ENCODE measurements at regions not wholly inside any gene's neighbourhood (a gene's known extent, or its start where the extent isn't known, plus 50 kb on each side); places are given as distances from the start of the nearest gene placed in this dataset.
"Not testable (repeated sequence)": the region's sequence is repeated elsewhere in the genome, so short reads cannot be mapped to it uniquely, and the experiment has no call there.

GRCh38 chr1:91597215-91597614 lies 96.6 kb downstream of the CDC7 start:
- H3K4me3 Mint-ChIP-seq: no peak overlapping the region

DNA sequence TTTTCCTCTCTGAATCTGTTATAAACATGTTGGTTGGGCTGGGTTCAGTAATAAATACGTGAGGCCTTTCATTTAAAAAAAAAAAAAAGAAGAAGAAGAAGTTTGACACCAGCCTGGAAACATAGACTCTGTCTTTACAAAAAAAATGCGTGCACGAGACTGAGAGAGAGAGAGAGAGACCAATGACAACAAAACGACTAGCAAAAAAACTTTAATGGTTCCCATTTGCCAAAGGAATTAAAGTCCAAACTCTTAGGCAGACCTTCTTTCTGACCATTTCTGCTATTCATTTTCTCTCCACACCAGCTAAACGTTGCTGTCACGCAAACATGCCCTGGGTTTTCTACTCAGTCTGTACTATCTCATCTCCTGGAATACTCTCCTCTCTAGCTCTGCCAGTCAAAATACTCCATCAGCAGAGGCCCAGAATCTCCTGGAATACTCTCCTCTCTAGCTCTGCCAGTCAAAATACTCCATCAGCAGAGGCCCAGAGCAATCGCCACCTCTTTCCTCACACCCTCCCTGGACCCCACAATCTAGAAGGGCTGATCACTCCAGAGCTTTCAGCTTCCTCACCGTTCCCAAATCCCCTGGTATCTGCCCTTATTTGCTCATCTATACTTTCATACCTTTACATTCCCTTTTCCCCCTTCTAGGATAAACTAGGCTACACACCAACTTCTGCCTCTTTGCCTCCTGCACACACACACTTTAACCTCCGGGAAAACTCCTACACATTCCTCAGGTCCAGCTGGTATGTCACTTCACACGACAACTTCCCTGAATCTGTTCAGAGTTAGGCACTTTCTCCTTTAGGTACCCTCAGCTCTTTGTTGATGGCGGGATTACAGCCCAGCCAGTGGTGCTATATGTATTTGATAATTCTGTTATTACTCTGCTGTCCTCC lies 100.0 kb downstream of the CDC7 start:
- Mint-ChIP-seq H3K36me3 (no peaks in the 10 kb centered on the region), H3K4me1 (peaks cover 10% of the 10 kb centered on the region), H3K9me3 (no peaks in the 10 kb centered on the region), H3K27me3 (no peaks in the 10 kb centered on the region), H3K4me3 (no peak overlapping the region), H3K27ac (no peak overlapping the region)
- DNase-seq: no peak

More at GRCh38 chr1:91597215-91597614, 96.6 kb downstream of the CDC7 start:
- peaks cover 7% of the 10 kb centered on the region for H3K27me3 Mint-ChIP-seq
- DNase-seq: no peak
- H3K36me3 Mint-ChIP-seq: no peaks in the 10 kb centered on the region
- peaks cover 11% of the 10 kb centered on the region for H3K4me1 Mint-ChIP-seq
- H3K9me3 Mint-ChIP-seq: no peaks in the 10 kb centered on the region
- H3K27ac Mint-ChIP-seq: no peak overlapping the region

DNA sequence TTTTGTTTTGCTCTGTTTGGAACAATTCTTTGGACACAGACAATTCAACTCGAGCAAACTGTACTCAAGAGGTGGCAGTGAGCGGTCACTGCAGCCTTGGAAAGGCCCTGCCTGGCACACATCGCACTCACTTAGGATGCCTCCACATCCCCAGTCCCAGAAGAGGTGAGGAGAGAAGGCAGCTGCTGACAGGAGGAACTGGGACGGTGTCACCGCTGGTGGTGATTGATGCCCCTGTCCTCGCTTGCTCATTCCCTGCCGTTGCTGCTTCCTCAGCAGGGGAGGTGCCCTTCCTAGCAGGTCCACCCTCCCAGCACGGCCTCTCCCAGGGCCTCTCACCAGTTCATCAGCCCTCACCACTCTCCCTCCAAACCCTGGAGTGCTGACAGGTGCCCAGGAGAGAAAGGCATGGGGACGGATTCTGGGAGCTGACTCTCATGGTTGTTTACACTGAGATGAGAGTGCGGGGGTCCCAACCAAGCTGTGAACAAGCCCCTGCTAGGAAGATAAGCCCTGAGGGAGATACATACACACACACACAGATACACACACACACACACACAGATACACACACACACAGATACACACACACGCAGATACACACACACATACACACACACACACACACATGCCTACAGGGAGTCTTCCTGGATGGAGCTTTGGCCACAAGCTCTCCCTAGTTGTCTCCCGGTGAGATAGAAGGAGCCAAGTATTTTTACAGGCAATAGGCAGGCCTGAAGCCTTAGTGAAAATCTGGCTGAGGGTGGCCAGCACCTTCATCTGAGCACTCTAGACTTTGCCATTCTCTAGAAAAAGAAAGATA lies 101.1 kb downstream of the CDC7 start:
- no peak overlapping the region for H3K27ac Mint-ChIP-seq
- H3K9me3 Mint-ChIP-seq: no peaks in the 10 kb centered on the region
- H3K36me3 Mint-ChIP-seq: no peaks in the 10 kb centered on the region
- H3K27me3 Mint-ChIP-seq: no peaks in the 10 kb centered on the region
- H3K4me1 Mint-ChIP-seq: peaks cover 8% of the 10 kb centered on the region
- DNase-seq: no peak
- no peak overlapping the region for H3K4me3 Mint-ChIP-seq

GRCh38 chr1:91603409-91603808 lies 102.8 kb downstream of the CDC7 start:
- Mint-ChIP-seq H3K9me3 (no peaks in the 10 kb centered on the region), H3K27me3 (no peaks in the 10 kb centered on the region), H3K4me1 (peaks cover 5% of the 10 kb centered on the region), H3K27ac (no peak overlapping the region), H3K36me3 (no peaks in the 10 kb centered on the region), H3K4me3 (no peak overlapping the region)
- DNase-seq: no peak

GRCh38 chr1:91604632-91605031 lies 104.0 kb downstream of the CDC7 start:
- Mint-ChIP-seq H3K36me3 (no peaks in the 10 kb centered on the region), H3K9me3 (no peaks in the 10 kb centered on the region), H3K27me3 (no peaks in the 10 kb centered on the region), H3K4me3 (no peak overlapping the region), H3K4me1 (peaks cover 5% of the 10 kb centered on the region), H3K27ac (no peak overlapping the region)
- no peak for DNase-seq

GRCh38 chr1:91605566-91605965 lies 104.9 kb downstream of the CDC7 start:
- H3K27ac Mint-ChIP-seq: no peak overlapping the region
- H3K27me3 Mint-ChIP-seq: no peaks in the 10 kb centered on the region
- H3K4me1 Mint-ChIP-seq: peaks cover 5% of the 10 kb centered on the region
- no peaks in the 10 kb centered on the region for H3K9me3 Mint-ChIP-seq
- no peaks in the 10 kb centered on the region for H3K36me3 Mint-ChIP-seq
- H3K4me3 Mint-ChIP-seq: no peak overlapping the region
- no peak for DNase-seq

- Mint-ChIP-seq H3K27ac (no peak overlapping the region), H3K9me3 (no peaks in the 10 kb centered on the region), H3K4me3 (no peak overlapping the region), H3K36me3 (no peaks in the 10 kb centered on the region), H3K4me1 (peaks cover 5% of the 10 kb centered on the region), H3K27me3 (no peaks in the 10 kb centered on the region)
- no peak for DNase-seq
These were observed 106.0 kb downstream of the CDC7 start for GRCh38 chr1:91606546-91607078.

DNA sequence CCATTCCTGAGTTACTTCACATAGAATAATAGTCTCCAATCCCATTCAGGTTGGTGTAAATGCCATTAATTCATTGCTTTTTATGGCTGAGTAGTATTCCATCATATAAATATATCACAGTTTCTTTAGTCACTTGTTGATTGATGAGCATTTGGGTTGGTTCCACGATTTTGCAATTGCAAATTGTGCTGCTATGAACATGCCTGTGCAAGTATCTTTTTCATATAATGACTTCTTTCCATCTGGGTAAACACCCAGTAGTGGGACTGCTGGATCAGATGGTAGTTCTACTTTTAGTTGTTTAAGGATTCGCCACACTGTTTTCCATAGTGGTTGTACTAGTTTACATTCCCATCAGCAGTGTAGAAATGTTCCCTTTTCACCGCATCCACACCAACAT lies 107.0 kb downstream of the CDC7 start:
- H3K27me3 Mint-ChIP-seq, H3K27ac Mint-ChIP-seq, H3K4me1 Mint-ChIP-seq, H3K36me3 Mint-ChIP-seq, H3K9me3 Mint-ChIP-seq, DNase-seq, H3K4me3 Mint-ChIP-seq: not testable (repeated sequence)

DNA sequence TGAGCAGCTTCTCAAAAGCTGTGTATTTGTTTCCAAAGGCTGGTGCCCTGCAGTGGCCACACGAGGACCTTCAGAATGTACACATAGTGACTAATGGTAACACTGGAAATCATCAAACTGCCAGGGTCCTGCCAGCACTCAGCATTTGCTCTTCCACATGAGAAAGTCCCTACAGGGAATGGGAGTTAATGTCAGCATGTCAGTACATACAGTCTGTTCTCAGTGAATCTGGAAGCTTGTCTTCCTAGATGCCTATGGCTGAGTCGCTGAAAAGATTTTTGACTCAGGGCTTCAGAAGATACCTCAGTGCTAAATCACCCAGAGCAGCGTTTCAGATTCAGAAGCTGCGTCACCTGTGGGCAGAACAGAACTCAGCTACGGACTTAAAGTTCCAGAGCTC lies 108.2 kb downstream of the CDC7 start:
- no peaks in the 10 kb centered on the region for H3K36me3 Mint-ChIP-seq
- no peak overlapping the region for H3K27ac Mint-ChIP-seq

DNA sequence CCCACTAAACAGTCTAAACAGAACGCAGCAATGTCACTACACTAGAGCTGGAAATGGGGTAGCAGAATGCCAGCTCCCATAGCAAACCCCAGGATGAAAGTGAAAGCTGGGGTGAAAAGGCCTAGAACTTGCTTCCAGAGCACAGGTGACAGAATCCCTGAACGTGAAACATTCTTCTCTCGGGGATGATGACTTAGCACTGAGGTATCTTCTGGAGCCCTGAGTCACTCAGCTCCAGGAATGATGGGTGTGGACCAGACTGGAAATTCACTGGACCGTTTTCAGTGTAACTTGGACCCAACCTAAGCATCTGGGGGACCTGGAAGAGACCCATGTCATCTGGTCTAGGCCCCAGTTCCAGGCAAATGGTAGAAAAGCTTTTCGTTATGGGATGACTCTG lies 108.9 kb downstream of the CDC7 start:
- no peaks in the 10 kb centered on the region for H3K9me3 Mint-ChIP-seq
- H3K27me3 Mint-ChIP-seq: no peaks in the 10 kb centered on the region
- H3K27ac Mint-ChIP-seq: no peak overlapping the region
- H3K36me3 Mint-ChIP-seq: no peaks in the 10 kb centered on the region
- no peak for DNase-seq
- no peaks in the 10 kb centered on the region for H3K4me1 Mint-ChIP-seq
- no peak overlapping the region for H3K4me3 Mint-ChIP-seq

More for the DNA sequence above, 108.2 kb downstream of the CDC7 start:
- H3K4me3 Mint-ChIP-seq: no peak overlapping the region
- no peak for DNase-seq
- H3K27me3 Mint-ChIP-seq: no peaks in the 10 kb centered on the region
- H3K4me1 Mint-ChIP-seq: no peaks in the 10 kb centered on the region
- no peaks in the 10 kb centered on the region for H3K9me3 Mint-ChIP-seq

- no peaks in the 10 kb centered on the region for H3K36me3 Mint-ChIP-seq
- no peaks in the 10 kb centered on the region for H3K27me3 Mint-ChIP-seq
- H3K4me1 Mint-ChIP-seq: no peaks in the 10 kb centered on the region
- DNase-seq: no peak
- no peaks in the 10 kb centered on the region for H3K9me3 Mint-ChIP-seq
- H3K4me3 Mint-ChIP-seq: no peak overlapping the region
- H3K27ac Mint-ChIP-seq: no peak overlapping the region
These were observed 109.5 kb downstream of the CDC7 start for GRCh38 chr1:91610102-91610501.

DNA sequence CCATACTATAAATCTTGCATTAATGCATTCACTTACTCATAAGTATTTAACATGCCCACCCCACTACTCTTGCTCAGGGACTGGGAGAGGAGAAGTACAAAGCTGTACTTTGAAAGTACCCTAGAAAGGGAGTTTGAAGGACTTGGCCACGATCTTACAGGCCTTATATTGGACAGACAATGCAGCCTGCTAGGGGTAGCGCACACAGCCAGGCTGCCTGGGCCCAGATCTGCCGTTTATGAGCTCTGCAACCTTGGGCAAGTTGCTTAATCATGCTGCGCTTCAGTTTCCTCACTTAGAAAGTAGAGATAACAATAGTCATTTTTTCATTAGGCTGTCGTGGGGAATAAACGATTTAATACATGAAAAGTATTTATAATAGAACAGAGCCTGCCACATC lies 110.1 kb downstream of the CDC7 start:
- no peak overlapping the region for H3K4me3 Mint-ChIP-seq
- no peaks in the 10 kb centered on the region for H3K9me3 Mint-ChIP-seq
- no peak for DNase-seq

GRCh38 chr1:91611483-91611917 lies 110.8 kb downstream of the CDC7 start:
- H3K9me3 Mint-ChIP-seq: no peaks in the 10 kb centered on the region
- no peak overlapping the region for H3K4me3 Mint-ChIP-seq
- no peak for DNase-seq
- H3K27me3 Mint-ChIP-seq: no peaks in the 10 kb centered on the region
- H3K27ac Mint-ChIP-seq: no peak overlapping the region
- H3K4me1 Mint-ChIP-seq: no peaks in the 10 kb centered on the region
- H3K36me3 Mint-ChIP-seq: no peaks in the 10 kb centered on the region

More for the DNA sequence above, 110.1 kb downstream of the CDC7 start:
- H3K27me3 Mint-ChIP-seq: no peaks in the 10 kb centered on the region
- H3K27ac Mint-ChIP-seq: no peak overlapping the region
- H3K36me3 Mint-ChIP-seq: no peaks in the 10 kb centered on the region
- no peaks in the 10 kb centered on the region for H3K4me1 Mint-ChIP-seq

DNA sequence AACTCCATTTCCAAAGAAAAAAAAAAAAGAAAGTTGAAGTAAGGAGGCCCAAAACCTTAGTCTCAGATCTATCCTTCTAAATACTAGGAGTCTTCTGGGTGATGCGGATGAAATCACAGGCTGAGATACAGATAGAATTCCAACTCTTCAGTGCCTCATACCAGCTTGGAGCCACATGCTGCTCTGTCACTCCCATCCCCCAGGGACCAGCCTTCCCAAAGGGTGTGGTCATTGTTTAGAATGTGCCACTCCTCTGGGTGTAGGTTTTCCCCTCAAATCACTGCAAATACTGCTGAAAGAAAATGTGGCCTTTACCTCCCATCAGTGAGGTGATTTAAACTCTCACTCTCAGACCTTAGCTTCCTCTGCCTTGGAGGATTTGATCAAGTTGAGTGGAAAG lies 112.9 kb downstream of the CDC7 start:
- no peak for DNase-seq
- Mint-ChIP-seq H3K27me3 (no peaks in the 10 kb centered on the region), H3K36me3 (no peaks in the 10 kb centered on the region), H3K4me1 (no peaks in the 10 kb centered on the region), H3K9me3 (no peaks in the 10 kb centered on the region), H3K4me3 (no peak overlapping the region), H3K27ac (no peak overlapping the region)

DNA sequence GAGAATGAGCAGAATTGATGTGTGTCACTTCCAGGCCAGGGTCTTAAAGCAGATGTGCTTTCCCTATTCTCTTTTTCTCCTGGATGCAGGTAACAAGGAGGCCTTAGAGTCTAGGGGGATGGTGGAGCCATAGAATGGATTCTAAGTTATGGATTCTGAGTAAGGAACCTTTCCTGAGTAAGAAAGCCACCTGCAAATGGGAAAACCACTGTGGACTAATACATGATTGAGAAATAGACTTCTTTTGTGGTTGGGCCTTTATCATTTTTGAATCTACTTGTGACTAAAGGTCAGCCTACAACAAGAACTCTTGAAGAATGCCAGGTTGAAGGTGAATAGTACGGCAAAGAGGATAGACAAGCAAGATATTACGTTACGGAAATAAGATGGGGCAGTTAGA lies 116.1 kb downstream of the CDC7 start:
- Mint-ChIP-seq H3K4me1 (no peaks in the 10 kb centered on the region), H3K27ac (no peak overlapping the region), H3K27me3 (no peaks in the 10 kb centered on the region), H3K4me3 (no peak overlapping the region), H3K36me3 (no peaks in the 10 kb centered on the region), H3K9me3 (no peaks in the 10 kb centered on the region)
- DNase-seq: no peak

All from activated naive CD8-positive, alpha-beta T cell treated with anti-CD3 and anti-CD28 coated beads for 36 hours (primary cell).